ENCODE measurements at regions not wholly inside any gene's neighbourhood (a gene's known extent, or its start where the extent isn't known, plus 50 kb on each side); places are given as distances from the start of the nearest gene placed in this dataset.
"Not testable (repeated sequence)": the region's sequence is repeated elsewhere in the genome, so short reads cannot be mapped to it uniquely, and the experiment has no call there.

DNA sequence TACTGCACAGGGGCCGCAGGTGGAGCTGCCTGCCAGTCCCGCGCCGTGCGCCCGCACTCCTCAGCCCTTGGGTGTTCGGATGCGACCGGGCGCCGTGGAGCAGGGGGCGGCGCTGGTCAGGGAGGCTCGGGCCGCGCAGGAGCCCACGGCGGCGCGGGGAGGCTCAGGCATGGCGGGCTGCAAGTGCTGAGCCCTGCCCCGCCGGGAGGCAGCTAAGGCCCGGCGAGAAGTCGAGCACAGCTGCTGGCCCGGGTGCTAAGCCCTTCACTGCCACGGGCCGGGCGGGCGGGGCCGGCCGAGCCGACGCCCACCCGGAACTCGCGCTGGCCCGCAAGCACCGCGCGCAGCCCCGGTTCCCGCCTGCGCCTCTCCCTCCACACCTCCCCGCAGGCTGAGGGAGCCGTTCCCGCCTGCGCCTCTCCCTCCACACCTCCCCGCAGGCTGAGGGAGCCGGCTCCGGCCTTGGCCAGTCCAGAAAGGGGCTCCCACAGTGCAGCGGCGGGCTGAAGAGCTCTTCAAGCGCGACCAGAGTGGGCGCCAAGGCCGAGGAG, 653.7 kb downstream of the NR2F2 start:
- DNase-seq (ENCODE audit: low read depth in 2 of 2, low spot score in 1 of 2) = not testable (repeated sequence)

- no peak for DNase-seq (ENCODE audit: low read depth in 2 of 2, low spot score in 1 of 2)
These were observed 662.3 kb downstream of the NR2F2 start for GRCh38 chr15:96992817-96993216.

DNA sequence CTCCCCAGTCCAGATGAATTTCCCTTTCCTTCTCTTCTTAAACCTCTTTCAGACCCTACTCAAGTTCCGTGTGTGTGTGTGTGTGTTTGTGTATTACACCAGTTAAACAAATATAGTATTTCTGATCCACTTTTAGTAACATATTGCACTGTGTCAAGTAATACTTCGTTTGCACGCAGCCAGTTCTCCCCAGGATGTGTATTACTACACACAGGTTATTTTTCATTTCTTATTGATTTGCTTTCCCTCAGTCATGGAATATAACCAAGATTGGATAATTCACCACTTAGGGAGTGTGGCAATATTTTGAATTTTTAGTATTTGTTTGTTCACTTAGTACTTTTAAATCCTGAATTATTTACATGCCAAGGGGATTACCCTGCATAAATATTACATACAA, 667.0 kb downstream of the NR2F2 start:
- DNase-seq (ENCODE audit: low read depth in 2 of 2, low spot score in 1 of 2) = no peak

GRCh38 chr15:97009031-97009431, 678.5 kb downstream of the NR2F2 start:
- no peak for DNase-seq (ENCODE audit: low read depth in 2 of 2, low spot score in 1 of 2)

- no peak for DNase-seq (ENCODE audit: low read depth in 2 of 2, low spot score in 1 of 2)
These were observed 682.5 kb downstream of the NR2F2 start for GRCh38 chr15:97012986-97013385.

DNA sequence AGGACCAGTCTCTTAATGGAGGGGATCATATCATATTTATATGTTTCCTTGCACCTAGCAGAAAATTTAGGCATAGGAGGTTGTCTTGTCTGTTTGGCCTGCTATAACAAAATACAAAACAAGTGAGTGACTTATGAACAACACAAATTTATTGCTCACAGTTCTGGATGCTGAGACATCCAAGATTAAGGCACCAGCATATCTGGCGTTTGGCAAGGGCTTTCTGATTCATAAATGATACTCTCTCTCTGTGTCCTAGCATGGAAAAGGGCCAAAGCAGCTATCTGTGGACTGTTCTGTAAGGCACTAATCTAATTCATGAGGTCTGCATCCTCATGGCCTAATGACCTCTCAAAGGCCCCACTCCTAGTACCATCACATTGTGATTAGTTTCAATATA, 683.0 kb downstream of the NR2F2 start:
- no peak for DNase-seq (ENCODE audit: low read depth in 2 of 2, low spot score in 1 of 2)

- no peak for DNase-seq (ENCODE audit: low read depth in 2 of 2, low spot score in 1 of 2)
These were observed 683.5 kb downstream of the NR2F2 start for GRCh38 chr15:97014001-97014400.

DNA sequence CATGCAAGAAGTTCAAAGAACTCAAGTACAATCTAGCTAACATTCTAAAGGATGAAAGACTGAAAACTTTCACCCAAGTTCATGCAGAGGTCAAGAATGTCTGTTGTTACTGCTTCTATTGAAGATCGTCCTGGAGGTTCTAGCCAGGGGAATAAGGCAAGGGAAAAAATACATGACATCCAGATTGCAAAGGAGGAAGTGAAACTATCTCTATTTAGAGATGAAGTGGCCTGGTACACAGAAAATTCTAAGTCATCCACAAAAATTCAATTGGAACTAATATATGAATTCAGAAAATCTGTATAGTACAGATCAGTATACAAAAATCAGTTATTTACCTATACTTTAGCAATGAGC, 693.0 kb downstream of the NR2F2 start:
- DNase-seq (ENCODE audit: low read depth in 2 of 2, low spot score in 1 of 2) = no peak

DNA sequence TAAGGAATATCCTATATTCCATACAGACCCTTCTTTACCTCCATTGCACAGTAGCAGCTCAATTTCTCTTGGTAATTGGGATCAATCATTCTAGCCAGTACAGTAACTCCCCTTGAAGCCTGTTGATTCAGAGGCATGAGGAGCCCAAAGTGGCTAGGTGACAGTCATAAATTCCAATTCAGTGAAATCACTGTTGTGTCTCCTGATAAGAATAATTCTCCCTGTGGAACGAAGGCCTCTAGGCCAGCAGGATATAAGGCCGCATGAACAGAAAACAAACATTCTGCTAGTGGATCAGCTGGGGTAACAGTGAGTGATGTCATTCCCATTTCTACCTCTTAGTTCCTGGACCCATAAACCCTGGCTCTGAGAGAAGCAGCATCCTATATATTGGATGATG, 696.3 kb downstream of the NR2F2 start:
- no peak for DNase-seq (ENCODE audit: low read depth in 2 of 2, low spot score in 1 of 2)

- DNase-seq (ENCODE audit: low read depth in 2 of 2, low spot score in 1 of 2) = no peak
These were observed 697.3 kb downstream of the NR2F2 start for GRCh38 chr15:97027772-97028171.

- DNase-seq (ENCODE audit: low read depth in 2 of 2, low spot score in 1 of 2) = no peak
These were observed 699.8 kb downstream of the NR2F2 start for GRCh38 chr15:97030251-97030650.

DNA sequence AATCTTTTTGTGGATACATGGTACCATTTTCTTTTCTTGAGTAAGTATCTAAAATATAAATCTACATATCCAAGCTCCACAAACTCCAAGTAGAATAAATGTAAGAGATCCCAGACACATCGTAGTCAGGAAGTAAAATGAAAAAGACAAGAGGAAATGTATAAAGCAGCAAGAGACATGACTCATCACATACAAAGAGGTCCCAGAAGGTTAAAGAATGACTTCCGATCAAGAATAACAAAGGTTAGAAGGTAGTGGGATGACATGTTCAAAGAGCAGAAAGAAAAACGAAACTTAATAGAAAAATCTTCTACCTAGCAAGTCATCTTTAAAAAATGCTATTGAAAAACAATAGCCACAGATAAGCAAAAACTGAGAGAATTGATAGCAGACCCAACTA, 705.8 kb downstream of the NR2F2 start:
- DNase-seq (ENCODE audit: low read depth in 2 of 2, low spot score in 1 of 2) = no peak

GRCh38 chr15:97037080-97037479, 706.6 kb downstream of the NR2F2 start:
- no peak for DNase-seq (ENCODE audit: low read depth in 2 of 2, low spot score in 1 of 2)

GRCh38 chr15:97045666-97046421, 715.3 kb downstream of the NR2F2 start:
- no peak for DNase-seq (ENCODE audit: low read depth in 2 of 2, low spot score in 1 of 2)

DNA sequence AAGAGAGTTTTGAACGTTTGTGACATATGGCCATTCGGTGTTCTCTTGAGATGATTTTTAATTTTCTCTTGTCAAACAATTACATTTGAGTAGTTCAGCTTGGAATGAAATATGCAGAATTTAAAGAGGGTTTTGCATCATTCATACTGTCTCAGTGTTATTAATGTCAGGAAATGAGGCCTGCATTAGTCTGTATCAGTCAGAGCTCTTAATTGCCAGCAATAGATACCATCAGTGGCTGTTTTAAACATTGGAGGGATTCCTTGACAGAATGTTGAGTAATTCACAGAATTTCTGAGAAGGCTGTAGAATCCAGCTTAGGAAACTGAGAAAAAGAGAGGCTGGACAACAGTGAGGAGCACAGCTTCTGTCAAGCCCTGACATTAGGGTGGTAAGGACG, 722.0 kb downstream of the NR2F2 start:
- DNase-seq (ENCODE audit: low read depth in 2 of 2, low spot score in 1 of 2) = no peak

- DNase-seq (ENCODE audit: low read depth in 2 of 2, low spot score in 1 of 2) = no peak
These were observed 723.1 kb downstream of the NR2F2 start for GRCh38 chr15:97053635-97054034.

GRCh38 chr15:97057503-97057902, 727.0 kb downstream of the NR2F2 start:
- DNase-seq (ENCODE audit: low read depth in 2 of 2, low spot score in 1 of 2) = no peak

DNA sequence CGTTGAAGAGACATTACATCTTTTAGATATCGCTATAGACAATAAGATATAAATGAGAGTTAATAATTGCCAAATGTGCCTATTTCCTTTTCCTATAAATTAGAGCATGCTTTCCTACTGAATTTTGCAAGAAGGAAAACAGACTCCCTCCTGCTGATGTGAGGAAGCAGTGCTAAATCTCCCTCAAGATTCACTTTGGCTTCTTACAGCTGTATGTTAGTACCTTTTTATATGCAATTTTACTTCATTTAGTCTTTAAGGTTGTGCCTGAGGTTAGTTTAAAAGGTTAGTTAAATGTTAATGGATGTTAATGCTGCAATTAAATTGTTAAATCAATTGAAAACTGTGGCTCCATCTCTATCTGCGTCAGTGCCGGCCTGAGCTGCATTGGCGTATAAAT, 728.8 kb downstream of the NR2F2 start:
- no peak for DNase-seq (ENCODE audit: low read depth in 2 of 2, low spot score in 1 of 2)

DNA sequence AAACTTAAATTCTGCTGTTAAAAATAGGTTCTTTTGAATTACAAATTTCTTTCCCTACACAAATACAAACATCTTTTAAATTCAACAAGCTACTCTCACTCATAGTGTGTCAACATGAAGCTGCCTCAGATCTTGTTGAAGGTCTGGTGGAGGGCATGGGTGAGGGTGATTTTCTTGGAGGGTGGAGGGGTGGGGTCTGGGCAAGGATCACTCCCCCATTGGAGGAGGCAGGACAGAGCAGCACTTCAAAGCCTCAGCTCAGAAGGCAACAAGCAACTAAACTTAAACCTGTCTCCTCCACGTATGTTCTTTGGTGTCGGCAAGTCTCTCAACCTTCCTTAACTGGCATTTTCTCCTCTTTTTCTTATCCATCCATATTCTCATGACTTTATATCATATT, 730.9 kb downstream of the NR2F2 start:
- DNase-seq (ENCODE audit: low read depth in 2 of 2, low spot score in 1 of 2) = no peak

- no peak for DNase-seq (ENCODE audit: low read depth in 2 of 2, low spot score in 1 of 2)
These were observed 741.2 kb downstream of the NR2F2 start for GRCh38 chr15:97071668-97072067.

DNA sequence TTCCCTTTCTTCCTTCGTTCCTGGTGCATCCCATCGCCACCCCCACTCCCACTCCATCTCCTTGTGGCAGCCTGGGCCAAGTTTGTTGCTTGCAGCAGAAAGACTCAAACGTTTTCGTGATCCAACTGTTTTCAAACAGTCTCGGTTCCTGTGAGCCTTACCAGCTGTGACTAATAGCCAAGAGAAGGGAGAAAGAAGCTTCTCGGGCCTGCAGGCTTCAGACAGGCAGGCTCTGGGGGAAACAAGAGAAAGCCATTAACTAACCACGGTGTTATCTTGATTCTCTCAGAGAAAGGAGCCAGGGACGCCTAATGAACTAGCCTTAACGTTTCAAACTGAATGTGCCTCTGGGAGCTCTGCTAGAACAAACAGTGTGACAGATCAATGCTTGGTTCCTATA, 742.0 kb downstream of the NR2F2 start:
- no peak for DNase-seq (ENCODE audit: low read depth in 2 of 2, low spot score in 1 of 2)

DNA sequence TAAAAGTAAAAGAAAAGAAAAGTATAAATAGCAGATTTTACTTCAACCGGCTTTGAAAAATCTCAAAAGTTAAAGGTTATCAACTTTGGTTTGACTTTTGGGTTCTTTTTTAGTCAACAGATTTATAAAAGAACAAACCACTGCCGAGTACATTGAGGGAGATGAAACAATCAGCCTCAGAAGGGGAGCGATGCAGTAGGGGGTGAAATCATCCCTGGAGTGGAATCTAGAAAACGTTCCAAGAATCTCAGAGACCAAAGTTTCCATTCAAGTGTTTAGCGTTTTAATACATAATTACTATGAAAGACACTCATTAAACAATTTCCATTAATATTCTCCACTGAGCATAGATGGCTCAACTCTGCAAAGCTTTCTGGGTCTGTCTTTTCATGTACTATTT, 745.5 kb downstream of the NR2F2 start:
- DNase-seq (ENCODE audit: low read depth in 2 of 2, low spot score in 1 of 2) = no peak

DNA sequence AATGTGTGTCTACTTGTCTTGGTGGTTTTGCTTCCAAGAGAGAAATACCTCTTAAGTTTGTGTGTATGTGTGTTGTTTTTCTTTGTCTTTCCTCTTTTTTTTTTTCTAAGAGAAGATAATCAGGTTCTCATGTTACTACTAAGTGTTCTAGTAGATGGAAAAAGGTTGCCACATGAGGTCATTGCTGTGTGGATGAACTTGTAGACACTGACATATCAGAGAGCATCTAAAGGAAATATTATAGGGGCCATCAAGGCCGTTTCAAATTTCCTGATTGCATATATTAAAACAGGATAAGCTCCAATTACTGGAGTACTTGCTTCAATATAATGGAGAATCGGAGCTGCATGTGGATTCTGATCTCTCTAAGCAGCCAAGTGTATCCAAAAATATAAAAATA, 747.5 kb downstream of the NR2F2 start:
- DNase-seq (ENCODE audit: low read depth in 2 of 2, low spot score in 1 of 2) = no peak
